ENCODE measurements at regions not wholly inside any gene's neighbourhood (a gene's known extent, or its start where the extent isn't known, plus 50 kb on each side); places are given as distances from the start of the nearest gene placed in this dataset.

- DNase-seq (ENCODE audit: low spot score), result no peak
Measured at GRCh38 chr6:54009052-54009654, 102.1 kb upstream of the MLIP start.

GRCh38 chr6:54010340-54011276 lies 100.6 kb upstream of the MLIP start:
- no peak for DNase-seq (ENCODE audit: low spot score)

- no peak for DNase-seq (ENCODE audit: low spot score)
Measured at GRCh38 chr6:54011277-54011648, 100.0 kb upstream of the MLIP start.

- no peak for DNase-seq (ENCODE audit: low spot score)
Measured at GRCh38 chr6:54013966-54014365, 97.3 kb upstream of the MLIP start.

- no peak for DNase-seq (ENCODE audit: low spot score)
Measured at GRCh38 chr6:54014440-54014839, 96.8 kb upstream of the MLIP start.

GRCh38 chr6:54017877-54018276 lies 93.4 kb upstream of the MLIP start:
- DNase-seq (ENCODE audit: low spot score), result no peak

GRCh38 chr6:54018722-54019121 lies 92.5 kb upstream of the MLIP start:
- DNase-seq (ENCODE audit: low spot score), result no peak

- no peak for DNase-seq (ENCODE audit: low spot score)
Measured at GRCh38 chr6:54019860-54020259, 91.4 kb upstream of the MLIP start.

- no peak for DNase-seq (ENCODE audit: low spot score)
Measured at GRCh38 chr6:54020334-54020733, 90.9 kb upstream of the MLIP start.

GRCh38 chr6:54026652-54027400 lies 84.4 kb upstream of the MLIP start:
- DNase-seq (ENCODE audit: low spot score), result no peak

- no peak for DNase-seq (ENCODE audit: low spot score)
Measured at GRCh38 chr6:54028170-54028569, 83.1 kb upstream of the MLIP start.

- no peak for DNase-seq (ENCODE audit: low spot score)
Measured at GRCh38 chr6:54029187-54029586, 82.1 kb upstream of the MLIP start.

GRCh38 chr6:54031169-54031568 lies 80.1 kb upstream of the MLIP start:
- no peak for DNase-seq (ENCODE audit: low spot score)

GRCh38 chr6:54037277-54037779 lies 73.9 kb upstream of the MLIP start:
- no peak for DNase-seq (ENCODE audit: low spot score)

- no peak for DNase-seq (ENCODE audit: low spot score)
Measured at GRCh38 chr6:54040545-54040944, 70.7 kb upstream of the MLIP start.

GRCh38 chr6:54041239-54041638 lies 70.0 kb upstream of the MLIP start:
- DNase-seq (ENCODE audit: low spot score), result no peak

GRCh38 chr6:54043360-54043759 lies 67.9 kb upstream of the MLIP start:
- no peak for DNase-seq (ENCODE audit: low spot score)

GRCh38 chr6:54044059-54044458 lies 67.2 kb upstream of the MLIP start:
- DNase-seq (ENCODE audit: low spot score), result no peak

- DNase-seq (ENCODE audit: low spot score), result no peak
Measured at GRCh38 chr6:54048782-54049181, 62.5 kb upstream of the MLIP start.

GRCh38 chr6:54050750-54051149 lies 60.5 kb upstream of the MLIP start:
- no peak for DNase-seq (ENCODE audit: low spot score)

- DNase-seq (ENCODE audit: low spot score), result no peak
Measured at GRCh38 chr6:54053881-54054391, 57.3 kb upstream of the MLIP start.

- no peak for DNase-seq (ENCODE audit: low spot score)
Measured at GRCh38 chr6:54056105-54056504, 55.1 kb upstream of the MLIP start.
